Nephron progenitor cell (in vitro differentiated cells): ENCODE measurements at regions not wholly inside any gene's neighbourhood (a gene's known extent, or its start where the extent isn't known, plus 50 kb on each side); places are given as distances from the start of the nearest gene placed in this dataset.
A peak's percentile ranks its signal among the peaks of the same experiment; 100 is the strongest.

Source experiments
- DNase-seq: peaks from one replicate; pipeline ENCODE4 v3.0.0; 2021
- H3K27ac Mint-ChIP-seq: 2 replicates; pipeline ENCODE4 v1.8.0; 2021; ENCODE audit warnings: mild to moderate bottlenecking, moderate library complexity, mixed read lengths
- H3K27me3 Mint-ChIP-seq: 2 replicates; pipeline ENCODE4 v1.8.0; 2021; ENCODE audit warnings: mild to moderate bottlenecking, low read depth, mixed read lengths; ENCODE audit not compliant: poor library complexity
- H3K36me3 Mint-ChIP-seq: 2 replicates; pipeline ENCODE4 v1.8.0; 2021; ENCODE audit warnings: low read depth, mixed read lengths
- H3K4me1 Mint-ChIP-seq: 2 replicates; pipeline ENCODE4 v1.8.0; 2021; ENCODE audit warnings: mixed read lengths
- H3K4me3 Mint-ChIP-seq: 2 replicates; pipeline ENCODE4 v1.8.0; 2021; ENCODE audit warnings: mild to moderate bottlenecking, moderate library complexity, mixed read lengths
- H3K9me3 Mint-ChIP-seq: 2 replicates; pipeline ENCODE4 v1.8.0; 2021; ENCODE audit warnings: mild to moderate bottlenecking, moderate library complexity, mixed read lengths
- CTCF ChIP-seq: fragments of 200-600 bp; sonication (generic); IDR thresholded peaks from 2 replicates; pipeline ENCODE4 v1.5.0; 2021; ENCODE audit warnings: antibody characterized with exemption

- no peaks in the 10 kb centered on the region for H3K36me3 Mint-ChIP-seq
Measured at GRCh38 chr6:106799031-106799894, 169.9 kb downstream of the QRSL1 start.

GRCh38 chr6:106797186-106797585, 167.8 kb downstream of the QRSL1 start:
- TF ChIP-seq CTCF: no peak
- no peaks in the 10 kb centered on the region for H3K36me3 Mint-ChIP-seq
- DNase-seq: no peak
- no peak overlapping the region for H3K4me3 Mint-ChIP-seq
- H3K9me3 Mint-ChIP-seq: no peaks in the 10 kb centered on the region
- peaks cover 49% of the 10 kb centered on the region for H3K4me1 Mint-ChIP-seq
- H3K27me3 Mint-ChIP-seq: peaks cover 6% of the 10 kb centered on the region
- no peak overlapping the region for H3K27ac Mint-ChIP-seq

More at GRCh38 chr6:106799031-106799894, 169.9 kb downstream of the QRSL1 start:
- no peaks in the 10 kb centered on the region for H3K9me3 Mint-ChIP-seq
- peaks cover 65% of the 10 kb centered on the region for H3K4me1 Mint-ChIP-seq
- no peak for TF ChIP-seq CTCF
- H3K27ac Mint-ChIP-seq: peak overlapping the region; percentile 86
- peak; percentile 48 for DNase-seq
- H3K4me3 Mint-ChIP-seq: peak overlapping the region; percentile 3
- H3K27me3 Mint-ChIP-seq: peaks cover 4% of the 10 kb centered on the region

- no peak for DNase-seq
- H3K4me1 Mint-ChIP-seq: peaks cover 46% of the 10 kb centered on the region
- peaks cover 6% of the 10 kb centered on the region for H3K27me3 Mint-ChIP-seq
- no peaks in the 10 kb centered on the region for H3K9me3 Mint-ChIP-seq
- H3K36me3 Mint-ChIP-seq: no peaks in the 10 kb centered on the region
- H3K4me3 Mint-ChIP-seq: no peak overlapping the region
- TF ChIP-seq CTCF: no peak
- no peak overlapping the region for H3K27ac Mint-ChIP-seq
Measured at GRCh38 chr6:106796781-106797180, 167.4 kb downstream of the QRSL1 start.

GRCh38 chr6:106794129-106794528, 164.8 kb downstream of the QRSL1 start:
- no peak for DNase-seq
- Mint-ChIP-seq H3K4me1 (peaks cover 44% of the 10 kb centered on the region), H3K27ac (peak overlapping the region; percentile 44), H3K9me3 (no peaks in the 10 kb centered on the region), H3K4me3 (no peak overlapping the region), H3K27me3 (peaks cover 6% of the 10 kb centered on the region), H3K36me3 (no peaks in the 10 kb centered on the region)
- TF ChIP-seq CTCF: no peak

- DNase-seq: no peak
- Mint-ChIP-seq H3K4me3 (no peak overlapping the region), H3K36me3 (no peaks in the 10 kb centered on the region), H3K4me1 (peaks cover 32% of the 10 kb centered on the region), H3K9me3 (no peaks in the 10 kb centered on the region), H3K27me3 (peaks cover 6% of the 10 kb centered on the region), H3K27ac (no peak overlapping the region)
- no peak for TF ChIP-seq CTCF
Measured at GRCh38 chr6:106792536-106793236, 163.3 kb downstream of the QRSL1 start.
